H9 (cell line): ENCODE measurements at regions not wholly inside any gene's neighbourhood (a gene's known extent, or its start where the extent isn't known, plus 50 kb on each side); places are given as distances from the start of the nearest gene placed in this dataset.

Experiments used
- DNase-seq: peaks from one replicate; pipeline ENCODE4 v3.0.0-alpha.2; 2017
- H2AFZ ChIP-seq: one replicate; pipeline ENCODE4 v1.6.1; 2013; ENCODE audit warnings: mild to moderate bottlenecking, low read length, control low read depth, moderate library complexity
- H2AK5ac ChIP-seq: 2 replicates; pipeline ENCODE4 v1.6.1; 2013; ENCODE audit warnings: low read length, control low read depth, mixed read lengths; ENCODE audit not compliant: insufficient read length
- H2BK120ac ChIP-seq: one replicate; pipeline ENCODE4 v1.6.1; 2013; ENCODE audit warnings: low read depth, mild to moderate bottlenecking, low read length, control low read depth, inconsistent platforms; ENCODE audit not compliant: poor library complexity, severe bottlenecking
- H2BK12ac ChIP-seq: 2 replicates; pipeline ENCODE4 v1.6.1; 2013; ENCODE audit warnings: low read length, control low read depth, mixed read lengths, low read depth; ENCODE audit not compliant: insufficient read length
- H2BK15ac ChIP-seq: 2 replicates; pipeline ENCODE4 v1.6.1; 2013; ENCODE audit warnings: low read depth, low read length, control low read depth
- H2BK20ac ChIP-seq: one replicate; pipeline ENCODE4 v1.6.1; 2013; ENCODE audit warnings: low read depth, mild to moderate bottlenecking, low read length, control low read depth, inconsistent platforms; ENCODE audit not compliant: poor library complexity, severe bottlenecking
- H2BK5ac ChIP-seq: 2 replicates; pipeline ENCODE4 v1.6.1; 2013; ENCODE audit warnings: low read length, control low read depth, mixed read lengths; ENCODE audit not compliant: insufficient read length
- H3K14ac ChIP-seq: 2 replicates; pipeline ENCODE4 v1.6.1; 2013; ENCODE audit warnings: low read length, control low read depth; ENCODE audit not compliant: insufficient read depth
- H3K18ac ChIP-seq: 2 replicates; pipeline ENCODE4 v1.6.1; 2013; ENCODE audit warnings: low read depth, mild to moderate bottlenecking, mixed read lengths, low read length, control low read depth; ENCODE audit not compliant: insufficient read length
- H3K23ac ChIP-seq: 2 replicates; pipeline ENCODE4 v1.6.1; 2013; ENCODE audit warnings: low read length, control low read depth, mixed read lengths, low read depth; ENCODE audit not compliant: insufficient read length
- H3K23me2 ChIP-seq: 2 replicates; pipeline ENCODE4 v1.6.1; 2013; ENCODE audit warnings: low read depth, mild to moderate bottlenecking, mixed read lengths, low read length, control low read depth; ENCODE audit not compliant: insufficient read length, poor library complexity, severe bottlenecking
- H3K27ac ChIP-seq: 2 replicates; pipeline ENCODE4 v1.5.1; 2013; ENCODE audit warnings: low read length, control low read depth, mixed read lengths, low read depth; ENCODE audit not compliant: insufficient read length
- H3K27me3 ChIP-seq: 2 replicates; pipeline ENCODE4 v1.6.1; 2013; ENCODE audit warnings: low read length, control low read depth, inconsistent platforms; ENCODE audit not compliant: insufficient read depth
- H3K4ac ChIP-seq: 2 replicates; pipeline ENCODE4 v1.6.1; 2013; ENCODE audit warnings: low read depth, mild to moderate bottlenecking, control low read depth, inconsistent platforms, low read length, moderate library complexity
- H3K4me1 ChIP-seq: 2 replicates; pipeline ENCODE4 v1.6.1; 2013; ENCODE audit warnings: low read length, control low read depth, inconsistent platforms; ENCODE audit not compliant: insufficient read depth
- H3K4me2 ChIP-seq: 2 replicates; pipeline ENCODE4 v1.6.1; 2013; ENCODE audit warnings: low read length, control low read depth, mixed read lengths; ENCODE audit not compliant: insufficient read length, insufficient read depth
- H3K56ac ChIP-seq: 2 replicates; pipeline ENCODE4 v1.6.1; 2013; ENCODE audit warnings: low read depth, mild to moderate bottlenecking, mixed read lengths, low read length, control low read depth; ENCODE audit not compliant: insufficient read length
- H3K79me1 ChIP-seq: 2 replicates; pipeline ENCODE4 v1.6.1; 2013; ENCODE audit warnings: low read depth, mild to moderate bottlenecking, moderate library complexity, low read length, control low read depth, inconsistent platforms; ENCODE audit not compliant: insufficient read depth, poor library complexity, severe bottlenecking
- H3K79me2 ChIP-seq: 2 replicates; pipeline ENCODE4 v1.6.1; 2013; ENCODE audit warnings: low read length, control low read depth, inconsistent platforms; ENCODE audit not compliant: insufficient read depth
- H3K9ac ChIP-seq: 2 replicates; pipeline ENCODE4 v1.6.1; 2013; ENCODE audit warnings: low read length, control low read depth, mixed read lengths; ENCODE audit not compliant: insufficient read length; ENCODE audit errors: extremely low read depth
- H3K9me3 ChIP-seq: one replicate; pipeline ENCODE4 v1.6.1; 2013; ENCODE audit warnings: low read depth, low read length, inconsistent platforms; ENCODE audit not compliant: control insufficient read depth
- H3T11ph ChIP-seq: one replicate; pipeline ENCODE4 v1.6.1; 2013; ENCODE audit warnings: mild to moderate bottlenecking, low read length, control low read depth, inconsistent platforms
- H4K20me1 ChIP-seq: one replicate; pipeline ENCODE4 v1.6.1; 2013; ENCODE audit not compliant: control insufficient read depth, insufficient read length, insufficient read depth
- H4K5ac ChIP-seq: 2 replicates; pipeline ENCODE4 v1.6.1; 2013; ENCODE audit warnings: low read depth, mild to moderate bottlenecking, mixed read lengths, low read length, control low read depth; ENCODE audit not compliant: insufficient read length
- H4K8ac ChIP-seq: replicated peaks from 2 replicates; pipeline ENCODE4 v1.6.1; 2013; ENCODE audit warnings: low read length, control low read depth, mixed read lengths, low read depth; ENCODE audit not compliant: insufficient read length
- H4K91ac ChIP-seq: 2 replicates; pipeline ENCODE4 v1.6.1; 2013; ENCODE audit warnings: low read depth, mild to moderate bottlenecking, moderate library complexity, mixed read lengths, low read length, control low read depth; ENCODE audit not compliant: insufficient read length
- H3K27ac Mint-ChIP-seq, 3 experiments: 2 replicates in 2 of 3; 3 replicates in 1 of 3; pipeline ENCODE4 v1.8.0; 2020 to 2021; ENCODE audit warnings: mixed read lengths in 3 of 3, mild to moderate bottlenecking in 1 of 3, moderate library complexity in 1 of 3
- H3K27me3 Mint-ChIP-seq: 2 replicates; pipeline ENCODE4 v1.8.0; 2021; ENCODE audit warnings: low read depth, mild to moderate bottlenecking, moderate library complexity, mixed read lengths
- H3K36me3 Mint-ChIP-seq, 3 experiments: 2 replicates in 2 of 3; 3 replicates in 1 of 3; pipeline ENCODE4 v1.8.0; 2020 to 2021; ENCODE audit warnings: low read depth in 3 of 3, mixed read lengths in 3 of 3; ENCODE audit not compliant: insufficient read depth in 1 of 3
- H3K4me1 Mint-ChIP-seq, 2 experiments: 2 replicates each; pipeline ENCODE4 v1.8.0; 2020; ENCODE audit warnings: mixed read lengths in 2 of 2
- H3K4me3 Mint-ChIP-seq, 2 experiments: 2 replicates in 1 of 2; 3 replicates in 1 of 2; pipeline ENCODE4 v1.8.0; 2020 to 2021; ENCODE audit warnings: mild to moderate bottlenecking in 2 of 2, mixed read lengths in 2 of 2, moderate library complexity in 1 of 2
- H3K9me3 Mint-ChIP-seq, 2 experiments: 2 replicates in 1 of 2; 3 replicates in 1 of 2; pipeline ENCODE4 v1.8.0; 2020; ENCODE audit warnings: mild to moderate bottlenecking in 2 of 2, mixed read lengths in 2 of 2, moderate library complexity in 1 of 2
- CTCF ChIP-seq: fragments of 200-600 bp; sonication (generic); conservative IDR thresholded peaks from 3 replicates; pipeline ENCODE4 v1.8.0; 2021; ENCODE audit warnings: antibody characterized with exemption, mild to moderate bottlenecking
- WGBS: extraction: QIAGEN DNeasy Blood & Tissue Kit; methylation state at CpG from one replicate; pipeline ENCODE4 v1.1.7; 2013; ENCODE audit warnings: missing lambda C conversion rate, low lambda C conversion rate, mixed read lengths; ENCODE audit not compliant: insufficient read length; ENCODE audit errors: extremely low coverage; 5-methylcytosine and 5-hydroxymethylcytosine counted together

DNA sequence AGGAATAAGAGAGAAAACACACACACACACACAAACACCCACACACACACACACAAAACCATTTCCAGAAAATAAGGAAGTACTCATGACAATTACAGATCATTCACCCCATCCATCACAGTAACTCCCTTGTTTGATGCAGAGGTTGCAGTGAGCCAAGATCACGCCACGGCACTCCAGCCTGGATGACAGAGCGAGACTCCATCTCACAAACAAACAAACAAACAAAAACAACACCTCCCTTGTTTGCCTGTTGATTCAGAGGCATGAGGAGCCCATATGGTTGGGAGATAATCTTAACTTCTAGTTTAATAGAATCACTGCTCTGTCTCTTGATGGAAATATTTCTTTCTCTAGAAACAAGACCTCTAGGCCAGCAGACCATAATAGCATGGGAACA is 2043.5 kb upstream of the AGA start:
- Mint-ChIP-seq H3K4me1 (peaks cover 0 to 7% of the 10 kb centered on the region in 2 experiments; a peak in 1 of 4 replicates), H3K9me3 (peaks cover 0 to 4% of the 10 kb centered on the region in 2 experiments; a peak in 1 of 5 replicates), H3K4me3 (no peak overlapping the region), H3K27me3 (no peaks in the 10 kb centered on the region), H3K27ac (peak overlapping the region in 1 of 3 experiments; percentile 37; a peak in 1 of 7 replicates), H3K36me3 (no peaks in the 10 kb centered on the region)
- H2AK5ac ChIP-seq: no peak overlapping the region
- H3K23me2 ChIP-seq: no peaks in the 10 kb centered on the region
- no peak overlapping the region for H3K14ac ChIP-seq
- WGBS: no CpG with 5 or more reads among the region's 3 CpGs
- no peaks in the 10 kb centered on the region for H3K9me3 ChIP-seq
- H4K20me1 ChIP-seq: no peaks in the 10 kb centered on the region
- H2BK120ac ChIP-seq: no peak overlapping the region
- H3K79me2 ChIP-seq: no peaks in the 10 kb centered on the region
- H2BK15ac ChIP-seq: no peak overlapping the region
- no peak overlapping the region for H4K91ac ChIP-seq
- DNase-seq: no peak
- no peaks in the 10 kb centered on the region for H3K4me1 ChIP-seq
- no peak overlapping the region for H3K56ac ChIP-seq
- no peak overlapping the region for H3K27ac ChIP-seq
- H2BK20ac ChIP-seq: no peak overlapping the region
- no peak overlapping the region for H3K4me2 ChIP-seq
- H3K23ac ChIP-seq: no peak overlapping the region
- no peak overlapping the region for H4K5ac ChIP-seq
- H3T11ph ChIP-seq: no peak overlapping the region
- TF ChIP-seq CTCF: no peak
- no peak overlapping the region for H3K4ac ChIP-seq
- H3K18ac ChIP-seq: no peak overlapping the region
- no peak overlapping the region for H4K8ac ChIP-seq
- H3K27me3 ChIP-seq: no peaks in the 10 kb centered on the region
- no peak overlapping the region for H3K9ac ChIP-seq
- no peaks in the 10 kb centered on the region for H3K79me1 ChIP-seq
- no peak overlapping the region for H2BK5ac ChIP-seq
- no peak overlapping the region for H2AFZ ChIP-seq
- H2BK12ac ChIP-seq: no peak overlapping the region
